PC-3 (cell line): ENCODE measurements at regions not wholly inside any gene's neighbourhood (a gene's known extent, or its start where the extent isn't known, plus 50 kb on each side); places are given as distances from the start of the nearest gene placed in this dataset.
"Not testable (repeated sequence)": the region's sequence is repeated elsewhere in the genome, so short reads cannot be mapped to it uniquely, and the experiment has no call there.

ENCODE experiments used
- ATAC-seq: fragments of 200-7000 bp; cut with Tn5 transposase; 2 replicates; pipeline ENCODE4 v1.9.1; 2020; ENCODE audit warnings: mild to moderate bottlenecking, moderate library complexity
- BruUV-seq: library from RNA; stranded (reverse); fragments of 400-500 nt; replicated peaks from 2 replicates; lab custom pipeline; 2021; lab: Mats Ljungman, UMichigan
- CTCF ChIA-PET: fragments of 300-600 bp; sonication (Branson Sonifier 250); formaldehyde crosslinking; loops from one replicate; lab custom pipeline; 2022; ENCODE audit warnings: antibody characterized with exemption; lab: Charles Lee
- POLR2A ChIA-PET: fragments of 300-600 bp; sonication (Branson Sonifier 250); formaldehyde crosslinking; loops from one replicate; lab custom pipeline; 2022; ENCODE audit warnings: antibody characterized with exemption; ENCODE audit not compliant: unreplicated experiment; lab: Charles Lee
- DNase-seq: peaks from one replicate; pipeline ENCODE4 v3.0.0-alpha.2; 2015
- H2AFZ ChIP-seq: fragments of 300-600 bp; sonication (generic); 2 replicates; pipeline ENCODE4 v1.6.0; 2016; ENCODE audit warnings: antibody characterized with exemption, low read length
- H3F3A ChIP-seq: fragments of 300-600 bp; sonication (generic); one replicate; pipeline ENCODE4 v1.6.0; 2017; ENCODE audit warnings: antibody characterized with exemption, low read length, control low read depth, mild to moderate bottlenecking; ENCODE audit not compliant: unreplicated experiment
- H3K27ac ChIP-seq: fragments of 300-600 bp; sonication (generic); 2 replicates; pipeline ENCODE4 v1.5.1; 2016; ENCODE audit warnings: mild to moderate bottlenecking, low read length
- H3K27me3 ChIP-seq: fragments of 300-600 bp; sonication (generic); 2 replicates; pipeline ENCODE4 v1.6.1; 2016; ENCODE audit warnings: low read length, mixed read lengths
- H3K36me3 ChIP-seq: fragments of 300-600 bp; sonication (generic); 2 replicates; pipeline ENCODE4 v1.6.1; 2016; ENCODE audit warnings: low read depth, mixed run types, low read length, mixed read lengths
- H3K4me1 ChIP-seq: fragments of 300-600 bp; sonication (generic); 2 replicates; pipeline ENCODE4 v1.5.1; 2016; ENCODE audit warnings: low read length; ENCODE audit not compliant: insufficient read depth
- H3K4me2 ChIP-seq: fragments of 300-600 bp; sonication (generic); 2 replicates; pipeline ENCODE4 v1.6.0; 2016; ENCODE audit warnings: low read length
- H3K4me3 ChIP-seq: fragments of 300-600 bp; sonication (generic); 2 replicates; pipeline ENCODE4 v1.5.1; 2016; ENCODE audit warnings: mild to moderate bottlenecking, low read length, mixed read lengths
- H3K79me2 ChIP-seq: fragments of 300-600 bp; sonication (generic); 2 replicates; pipeline ENCODE4 v1.6.1; 2017; ENCODE audit warnings: low read length, mixed read lengths
- H3K9ac ChIP-seq: fragments of 300-600 bp; sonication (generic); 2 replicates; pipeline ENCODE4 v1.6.0; 2016; ENCODE audit warnings: mild to moderate bottlenecking, low read length
- H3K9me2 ChIP-seq: fragments of 300-600 bp; sonication (generic); replicated peaks from 2 replicates; pipeline ENCODE4 v1.6.1; 2016; ENCODE audit warnings: mixed run types, low read length, mixed read lengths
- H3K9me3 ChIP-seq: fragments of 300-600 bp; sonication (generic); 2 replicates; pipeline ENCODE4 v1.6.1; 2016; ENCODE audit warnings: low read length, mixed read lengths
- H4K20me1 ChIP-seq: fragments of 300-600 bp; sonication (generic); 2 replicates; pipeline ENCODE4 v1.6.1; 2016; ENCODE audit warnings: low read length, mixed read lengths
- CTCF ChIP-seq: fragments of 300-600 bp; sonication (generic); conservative IDR thresholded peaks from 2 replicates; pipeline ENCODE4 v1.5.1; 2017; ENCODE audit warnings: antibody characterized with exemption, low read depth, mild to moderate bottlenecking, low read length
- EZH2 ChIP-seq: fragments of 300-600 bp; sonication (generic); IDR thresholded peaks from one replicate; pipeline ENCODE4 v1.6.1; 2017; ENCODE audit warnings: antibody characterized with exemption, mild to moderate bottlenecking, low read length; ENCODE audit not compliant: unreplicated experiment
- EZH2phosphoT487 ChIP-seq: fragments of 300-600 bp; sonication (generic); IDR thresholded peaks from 2 replicates; pipeline ENCODE4 v1.6.1; 2018; ENCODE audit warnings: mild to moderate bottlenecking, antibody characterized with exemption, low read length, borderline replicate concordance
- intact Hi-C: fragments of 100-400 bp; cut with micrococcal nuclease; formaldehyde crosslinking; loops from 2 replicates; pipeline ENCODE4 v1.9.0; 2023

GRCh38 chr7:51369746-51370145, 53.1 kb upstream of the COBL start:
- H3K4me1 ChIP-seq, result peaks cover 2% of the 10 kb centered on the region
- no peak overlapping the region for H3K9ac ChIP-seq
- peak; percentile 45 for TF ChIP-seq CTCF
- TF ChIP-seq EZH2phosphoT487, result no peak
- no peak for TF ChIP-seq EZH2
- H3K79me2 ChIP-seq, result no peaks in the 10 kb centered on the region
- no peaks in the 10 kb centered on the region for H3F3A ChIP-seq
- H3K4me3 ChIP-seq, result no peak overlapping the region
- no peaks in the 10 kb centered on the region for H3K27me3 ChIP-seq
- POLR2A ChIA-PET, result no interaction called here
- intact Hi-C loops, result loop anchor here (2.0 kb wide), 1 partner anchor 1277 kb away; the partner anchor contains the start of gene ZPBP
- CTCF ChIA-PET, result interaction anchor here (0.6 to 1.9 kb wide), 2 partner anchors 207 to 1913 kb away, joined by 3 to 10 read pairs; no protein-coding TSS in a partner anchor
- no TSS peak for BruUV-seq
- no peak overlapping the region for H3K4me2 ChIP-seq
- no peaks in the 10 kb centered on the region for H3K9me2 ChIP-seq
- ATAC-seq (peak; percentile 33), DNase-seq (peak; percentile 55)
- H3K9me3 ChIP-seq, result no peaks in the 10 kb centered on the region
- H4K20me1 ChIP-seq, result no peaks in the 10 kb centered on the region
- H2AFZ ChIP-seq, result no peak overlapping the region
- H3K27ac ChIP-seq, result no peak overlapping the region
- no peaks in the 10 kb centered on the region for H3K36me3 ChIP-seq

GRCh38 chr7:51369228-51369627, 52.6 kb upstream of the COBL start:
- H3K4me1 ChIP-seq, H3F3A ChIP-seq, POLR2A ChIA-PET, H3K9me2 ChIP-seq, DNase-seq, H4K20me1 ChIP-seq, H2AFZ ChIP-seq, H3K4me2 ChIP-seq, H3K27ac ChIP-seq, H3K9me3 ChIP-seq, H3K4me3 ChIP-seq, H3K79me2 ChIP-seq, H3K27me3 ChIP-seq, H3K9ac ChIP-seq, H3K36me3 ChIP-seq, ATAC-seq, BruUV-seq: not testable (repeated sequence)
- CTCF ChIA-PET, result interaction anchor here (1.9 kb wide), 1 partner anchor 206 kb away, joined by 10 read pairs; no protein-coding TSS in a partner anchor
- intact Hi-C loops, result loop anchor here (2.0 kb wide), 1 partner anchor 1276 kb away; the partner anchor contains the start of gene ZPBP

GRCh38 chr7:51368334-51368733, 51.7 kb upstream of the COBL start:
- no peak for DNase-seq
- Histone ChIP-seq H3K4me2 (no peak overlapping the region), H3K4me3 (no peak overlapping the region), H3K27me3 (no peaks in the 10 kb centered on the region), H3K36me3 (no peaks in the 10 kb centered on the region), H4K20me1 (no peaks in the 10 kb centered on the region), H3F3A (no peaks in the 10 kb centered on the region), H3K9me3 (no peaks in the 10 kb centered on the region), H3K79me2 (no peaks in the 10 kb centered on the region), H3K4me1 (no peaks in the 10 kb centered on the region), H3K9me2 (no peaks in the 10 kb centered on the region), H3K9ac (no peak overlapping the region), H3K27ac (no peak overlapping the region), H2AFZ (no peak overlapping the region)
- no TSS peak for BruUV-seq
- no peak for TF ChIP-seq EZH2
- TF ChIP-seq EZH2phosphoT487, result no peak
- no peak for TF ChIP-seq CTCF
- ChIA-PET POLR2A (no interaction called here), CTCF (interaction anchor here (2.2 kb wide), 1 partner anchor 206 kb away, joined by 50 read pairs; no protein-coding TSS in a partner anchor)
- intact Hi-C loops, result loop anchor here (2.0 kb wide), 1 partner anchor 1276 kb away; the partner anchor contains the start of gene ZPBP
- ATAC-seq, result no peak
